H9 (cell line): ENCODE measurements at regions not wholly inside any gene's neighbourhood (a gene's known extent, or its start where the extent isn't known, plus 50 kb on each side); places are given as distances from the start of the nearest gene placed in this dataset.

Experiments
- DNase-seq: peaks from one replicate; pipeline ENCODE4 v3.0.0-alpha.2; 2017
- H2AFZ ChIP-seq: one replicate; pipeline ENCODE4 v1.6.1; 2013; ENCODE audit warnings: mild to moderate bottlenecking, low read length, control low read depth, moderate library complexity
- H2AK5ac ChIP-seq: 2 replicates; pipeline ENCODE4 v1.6.1; 2013; ENCODE audit warnings: low read length, control low read depth, mixed read lengths; ENCODE audit not compliant: insufficient read length
- H2BK120ac ChIP-seq: one replicate; pipeline ENCODE4 v1.6.1; 2013; ENCODE audit warnings: low read depth, mild to moderate bottlenecking, low read length, control low read depth, inconsistent platforms; ENCODE audit not compliant: poor library complexity, severe bottlenecking
- H2BK12ac ChIP-seq: 2 replicates; pipeline ENCODE4 v1.6.1; 2013; ENCODE audit warnings: low read length, control low read depth, mixed read lengths, low read depth; ENCODE audit not compliant: insufficient read length
- H2BK15ac ChIP-seq: 2 replicates; pipeline ENCODE4 v1.6.1; 2013; ENCODE audit warnings: low read depth, low read length, control low read depth
- H2BK20ac ChIP-seq: one replicate; pipeline ENCODE4 v1.6.1; 2013; ENCODE audit warnings: low read depth, mild to moderate bottlenecking, low read length, control low read depth, inconsistent platforms; ENCODE audit not compliant: poor library complexity, severe bottlenecking
- H2BK5ac ChIP-seq: 2 replicates; pipeline ENCODE4 v1.6.1; 2013; ENCODE audit warnings: low read length, control low read depth, mixed read lengths; ENCODE audit not compliant: insufficient read length
- H3K14ac ChIP-seq: 2 replicates; pipeline ENCODE4 v1.6.1; 2013; ENCODE audit warnings: low read length, control low read depth; ENCODE audit not compliant: insufficient read depth
- H3K18ac ChIP-seq: 2 replicates; pipeline ENCODE4 v1.6.1; 2013; ENCODE audit warnings: low read depth, mild to moderate bottlenecking, mixed read lengths, low read length, control low read depth; ENCODE audit not compliant: insufficient read length
- H3K23ac ChIP-seq: 2 replicates; pipeline ENCODE4 v1.6.1; 2013; ENCODE audit warnings: low read length, control low read depth, mixed read lengths, low read depth; ENCODE audit not compliant: insufficient read length
- H3K23me2 ChIP-seq: 2 replicates; pipeline ENCODE4 v1.6.1; 2013; ENCODE audit warnings: low read depth, mild to moderate bottlenecking, mixed read lengths, low read length, control low read depth; ENCODE audit not compliant: insufficient read length, poor library complexity, severe bottlenecking
- H3K27ac ChIP-seq: 2 replicates; pipeline ENCODE4 v1.5.1; 2013; ENCODE audit warnings: low read length, control low read depth, mixed read lengths, low read depth; ENCODE audit not compliant: insufficient read length
- H3K27me3 ChIP-seq: 2 replicates; pipeline ENCODE4 v1.6.1; 2013; ENCODE audit warnings: low read length, control low read depth, inconsistent platforms; ENCODE audit not compliant: insufficient read depth
- H3K4ac ChIP-seq: 2 replicates; pipeline ENCODE4 v1.6.1; 2013; ENCODE audit warnings: low read depth, mild to moderate bottlenecking, control low read depth, inconsistent platforms, low read length, moderate library complexity
- H3K4me1 ChIP-seq: 2 replicates; pipeline ENCODE4 v1.6.1; 2013; ENCODE audit warnings: low read length, control low read depth, inconsistent platforms; ENCODE audit not compliant: insufficient read depth
- H3K4me2 ChIP-seq: 2 replicates; pipeline ENCODE4 v1.6.1; 2013; ENCODE audit warnings: low read length, control low read depth, mixed read lengths; ENCODE audit not compliant: insufficient read length, insufficient read depth
- H3K56ac ChIP-seq: 2 replicates; pipeline ENCODE4 v1.6.1; 2013; ENCODE audit warnings: low read depth, mild to moderate bottlenecking, mixed read lengths, low read length, control low read depth; ENCODE audit not compliant: insufficient read length
- H3K79me1 ChIP-seq: 2 replicates; pipeline ENCODE4 v1.6.1; 2013; ENCODE audit warnings: low read depth, mild to moderate bottlenecking, moderate library complexity, low read length, control low read depth, inconsistent platforms; ENCODE audit not compliant: insufficient read depth, poor library complexity, severe bottlenecking
- H3K79me2 ChIP-seq: 2 replicates; pipeline ENCODE4 v1.6.1; 2013; ENCODE audit warnings: low read length, control low read depth, inconsistent platforms; ENCODE audit not compliant: insufficient read depth
- H3K9ac ChIP-seq: 2 replicates; pipeline ENCODE4 v1.6.1; 2013; ENCODE audit warnings: low read length, control low read depth, mixed read lengths; ENCODE audit not compliant: insufficient read length; ENCODE audit errors: extremely low read depth
- H3K9me3 ChIP-seq: one replicate; pipeline ENCODE4 v1.6.1; 2013; ENCODE audit warnings: low read depth, low read length, inconsistent platforms; ENCODE audit not compliant: control insufficient read depth
- H3T11ph ChIP-seq: one replicate; pipeline ENCODE4 v1.6.1; 2013; ENCODE audit warnings: mild to moderate bottlenecking, low read length, control low read depth, inconsistent platforms
- H4K20me1 ChIP-seq: one replicate; pipeline ENCODE4 v1.6.1; 2013; ENCODE audit not compliant: control insufficient read depth, insufficient read length, insufficient read depth
- H4K5ac ChIP-seq: 2 replicates; pipeline ENCODE4 v1.6.1; 2013; ENCODE audit warnings: low read depth, mild to moderate bottlenecking, mixed read lengths, low read length, control low read depth; ENCODE audit not compliant: insufficient read length
- H4K8ac ChIP-seq: replicated peaks from 2 replicates; pipeline ENCODE4 v1.6.1; 2013; ENCODE audit warnings: low read length, control low read depth, mixed read lengths, low read depth; ENCODE audit not compliant: insufficient read length
- H4K91ac ChIP-seq: 2 replicates; pipeline ENCODE4 v1.6.1; 2013; ENCODE audit warnings: low read depth, mild to moderate bottlenecking, moderate library complexity, mixed read lengths, low read length, control low read depth; ENCODE audit not compliant: insufficient read length
- H3K27ac Mint-ChIP-seq, 3 experiments: 2 replicates in 2 of 3; 3 replicates in 1 of 3; pipeline ENCODE4 v1.8.0; 2020 to 2021; ENCODE audit warnings: mixed read lengths in 3 of 3, mild to moderate bottlenecking in 1 of 3, moderate library complexity in 1 of 3
- H3K27me3 Mint-ChIP-seq: 2 replicates; pipeline ENCODE4 v1.8.0; 2021; ENCODE audit warnings: low read depth, mild to moderate bottlenecking, moderate library complexity, mixed read lengths
- H3K36me3 Mint-ChIP-seq, 3 experiments: 2 replicates in 2 of 3; 3 replicates in 1 of 3; pipeline ENCODE4 v1.8.0; 2020 to 2021; ENCODE audit warnings: low read depth in 3 of 3, mixed read lengths in 3 of 3; ENCODE audit not compliant: insufficient read depth in 1 of 3
- H3K4me1 Mint-ChIP-seq, 2 experiments: 2 replicates each; pipeline ENCODE4 v1.8.0; 2020; ENCODE audit warnings: mixed read lengths in 2 of 2
- H3K4me3 Mint-ChIP-seq, 2 experiments: 2 replicates in 1 of 2; 3 replicates in 1 of 2; pipeline ENCODE4 v1.8.0; 2020 to 2021; ENCODE audit warnings: mild to moderate bottlenecking in 2 of 2, mixed read lengths in 2 of 2, moderate library complexity in 1 of 2
- H3K9me3 Mint-ChIP-seq, 2 experiments: 2 replicates in 1 of 2; 3 replicates in 1 of 2; pipeline ENCODE4 v1.8.0; 2020; ENCODE audit warnings: mild to moderate bottlenecking in 2 of 2, mixed read lengths in 2 of 2, moderate library complexity in 1 of 2
- CTCF ChIP-seq: fragments of 200-600 bp; sonication (generic); conservative IDR thresholded peaks from 3 replicates; pipeline ENCODE4 v1.8.0; 2021; ENCODE audit warnings: antibody characterized with exemption, mild to moderate bottlenecking

GRCh38 chr11:23221366-23221765, 361.1 kb upstream of the CCDC179 start:
- no peaks in the 10 kb centered on the region for H3K23me2 ChIP-seq
- H4K20me1 ChIP-seq: no peaks in the 10 kb centered on the region
- no peak for DNase-seq
- H2BK12ac ChIP-seq: no peak overlapping the region
- no peak overlapping the region for H3K27ac ChIP-seq
- no peaks in the 10 kb centered on the region for H3K9me3 ChIP-seq
- H2AK5ac ChIP-seq: no peak overlapping the region
- no peaks in the 10 kb centered on the region for H3K27me3 ChIP-seq
- no peak overlapping the region for H3T11ph ChIP-seq
- H2BK120ac ChIP-seq: no peak overlapping the region
- H3K4me1 ChIP-seq: no peaks in the 10 kb centered on the region
- H3K79me1 ChIP-seq: no peaks in the 10 kb centered on the region
- H3K36me3 Mint-ChIP-seq: no peaks in the 10 kb centered on the region
- no peak overlapping the region for H2AFZ ChIP-seq
- no peak overlapping the region for H3K4me2 ChIP-seq
- H3K27ac Mint-ChIP-seq: no peak overlapping the region
- peaks cover 0 to 3% of the 10 kb centered on the region in 2 experiments; a peak in 1 of 4 replicates for H3K4me1 Mint-ChIP-seq
- H3K23ac ChIP-seq: no peak overlapping the region
- H3K27me3 Mint-ChIP-seq: no peaks in the 10 kb centered on the region
- no peak overlapping the region for H4K5ac ChIP-seq
- H4K8ac ChIP-seq: no peak overlapping the region
- no peak overlapping the region for H3K4ac ChIP-seq
- H2BK5ac ChIP-seq: no peak overlapping the region
- no peak overlapping the region for H3K9ac ChIP-seq
- H3K4me3 Mint-ChIP-seq: no peak overlapping the region
- H2BK20ac ChIP-seq: no peak overlapping the region
- H3K79me2 ChIP-seq: no peaks in the 10 kb centered on the region
- no peak overlapping the region for H3K14ac ChIP-seq
- H3K18ac ChIP-seq: no peak overlapping the region
- TF ChIP-seq CTCF: no peak
- H4K91ac ChIP-seq: no peak overlapping the region
- no peak overlapping the region for H3K56ac ChIP-seq
- H2BK15ac ChIP-seq: no peak overlapping the region
- no peaks in the 10 kb centered on the region; a peak in 1 of 5 replicates for H3K9me3 Mint-ChIP-seq
